Fibroblast of the aortic adventitia (primary cell): ENCODE measurements at regions not wholly inside any gene's neighbourhood (a gene's known extent, or its start where the extent isn't known, plus 50 kb on each side); places are given as distances from the start of the nearest gene placed in this dataset.
A peak's percentile ranks its signal among the peaks of the same experiment; 100 is the strongest.

Experiments used
- DNase-seq: peaks from one replicate; pipeline ENCODE4 v3.0.0-alpha.2; 2010; ENCODE audit warnings: low read depth
- H3K4me3 ChIP-seq: 2 replicates; pipeline ENCODE4 v1.5.1; 2011; ENCODE audit warnings: low read depth, mild to moderate bottlenecking, control low read depth, low read length, moderate library complexity
- CTCF ChIP-seq: IDR thresholded peaks from 2 replicates; pipeline ENCODE4 v1.5.1; 2011; ENCODE audit warnings: mild to moderate bottlenecking, low read length, control low read depth, inconsistent platforms; ENCODE audit not compliant: insufficient read depth

DNA sequence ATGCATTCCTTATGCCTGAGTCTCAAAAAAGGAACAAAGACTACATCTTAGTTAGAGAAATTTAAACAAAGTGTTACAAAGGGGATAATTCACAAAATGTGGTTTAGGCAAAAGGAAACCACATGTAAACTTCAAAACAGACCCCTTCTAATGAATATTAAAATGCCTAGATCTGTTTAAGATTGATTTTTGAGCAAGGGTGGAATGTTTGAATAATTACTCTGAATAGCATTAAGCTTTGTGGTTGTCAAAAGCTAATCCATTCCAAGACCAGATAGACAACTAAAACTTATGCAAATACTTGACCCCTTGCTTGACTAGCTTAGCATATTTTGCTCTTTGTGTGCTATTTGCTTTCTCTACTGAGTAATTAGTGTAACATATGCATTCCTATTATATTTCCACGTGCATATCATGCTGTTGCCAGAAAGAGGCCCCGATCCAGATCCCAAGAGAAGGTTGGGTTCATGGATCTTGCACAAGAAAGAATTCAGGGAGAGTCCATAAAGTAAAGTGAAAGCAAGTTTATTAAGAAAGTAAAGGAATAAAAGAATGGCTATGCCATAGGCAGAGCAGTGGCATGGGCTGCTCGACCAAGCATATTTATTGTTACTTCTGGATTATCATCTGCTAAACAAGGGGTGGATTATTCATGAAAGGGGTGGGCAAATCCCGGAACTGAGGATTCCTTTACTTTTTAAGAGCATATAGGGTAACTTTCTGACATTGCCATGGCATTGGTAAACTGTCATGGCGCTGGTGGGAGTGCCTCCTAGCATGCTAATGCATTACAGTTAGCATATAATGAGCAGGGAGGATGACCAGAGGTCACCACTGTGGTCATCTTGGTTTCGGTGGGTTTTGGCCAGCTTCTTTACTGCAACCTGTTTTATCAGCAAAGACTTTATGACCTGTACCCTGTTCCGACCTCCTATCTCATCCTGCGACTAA is 1193.4 kb upstream of the EYS start:
- DNase-seq = no peak
- TF ChIP-seq CTCF = no peak
- no peak overlapping the region for H3K4me3 ChIP-seq

DNA sequence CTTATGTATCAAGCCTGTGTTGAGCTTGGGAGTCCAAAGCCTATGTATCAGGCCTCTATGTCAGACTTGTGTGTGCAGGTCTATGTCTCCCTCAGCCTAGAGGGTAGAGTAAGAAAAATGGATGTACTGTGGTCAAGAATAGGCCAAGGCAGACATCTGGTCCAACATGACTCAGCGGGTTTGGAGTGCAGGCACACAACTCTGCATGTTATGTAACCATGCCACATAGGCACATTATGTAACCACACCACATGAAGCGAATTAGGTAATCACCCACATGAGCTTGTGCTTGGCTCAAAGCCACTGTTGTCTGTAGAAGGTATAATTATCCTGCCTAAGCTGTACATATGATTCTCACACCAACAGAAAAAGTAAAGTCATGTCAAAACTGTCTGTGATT is 1190.5 kb upstream of the EYS start:
- peak; percentile 24 for DNase-seq

DNA sequence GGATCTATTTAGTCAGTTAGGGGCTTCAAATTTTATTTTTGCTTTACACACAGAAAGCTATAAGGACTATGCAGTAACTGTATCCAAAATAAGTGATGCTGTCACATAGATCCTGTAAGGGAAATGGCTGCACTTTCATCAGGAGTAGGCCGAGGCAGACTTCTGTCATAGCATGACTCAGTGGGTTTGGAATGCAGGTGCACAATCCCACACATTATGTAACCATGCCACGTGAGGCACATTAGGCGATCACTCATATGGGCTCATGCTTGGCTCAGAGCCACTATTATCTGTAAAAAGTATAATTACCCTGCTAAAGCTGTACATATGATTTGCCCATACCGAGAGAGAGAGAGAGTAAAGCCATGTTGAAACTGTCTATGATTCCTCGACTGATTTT is 1189.4 kb upstream of the EYS start:
- no peak for TF ChIP-seq CTCF
- no peak for DNase-seq
- no peak overlapping the region for H3K4me3 ChIP-seq

More for the DNA sequence above, 1190.5 kb upstream of the EYS start:
- TF ChIP-seq CTCF = no peak
- H3K4me3 ChIP-seq = no peak overlapping the region

DNA sequence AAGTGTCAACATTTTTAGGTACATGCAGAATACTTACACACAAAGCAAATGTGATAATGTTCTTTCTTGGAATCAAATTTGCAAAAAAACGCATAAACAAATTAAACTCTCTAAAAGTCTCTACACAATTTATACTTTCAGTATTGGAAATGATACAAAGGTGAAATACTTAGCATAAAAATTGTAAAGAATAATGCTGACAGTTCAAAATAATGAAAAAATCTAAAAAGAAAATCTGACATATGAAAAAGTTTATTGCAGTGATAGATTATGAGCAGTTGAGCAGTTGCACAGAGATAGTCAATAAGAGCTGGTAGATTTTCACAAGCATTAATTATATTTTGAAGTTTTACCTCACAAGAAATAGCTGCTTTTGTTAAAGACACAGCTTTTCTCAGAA is 1176.4 kb upstream of the EYS start:
- no peak overlapping the region for H3K4me3 ChIP-seq
- no peak for TF ChIP-seq CTCF
- DNase-seq = no peak

GRCh38 chr6:66866801-66867200 is 1159.8 kb upstream of the EYS start:
- no peak for DNase-seq
- no peak overlapping the region for H3K4me3 ChIP-seq
- TF ChIP-seq CTCF = no peak

GRCh38 chr6:66865771-66866170 is 1158.7 kb upstream of the EYS start:
- no peak for DNase-seq
- no peak for TF ChIP-seq CTCF
- H3K4me3 ChIP-seq = no peak overlapping the region
